ENCODE measurements at regions not wholly inside any gene's neighbourhood (a gene's known extent, or its start where the extent isn't known, plus 50 kb on each side); places are given as distances from the start of the nearest gene placed in this dataset.

- H3K4me3 ChIP-seq = no peak overlapping the region
- no peaks in the 10 kb centered on the region for H3K9me3 ChIP-seq (replicated peaks)
- peaks cover 12% of the 10 kb centered on the region for H3K27me3 ChIP-seq (ENCODE audit: low read depth)
- no peaks in the 10 kb centered on the region for H3K4me1 ChIP-seq
- H3K36me3 ChIP-seq = no peaks in the 10 kb centered on the region
- intact Hi-C loops (cut with micrococcal nuclease) = no loop called here
- DNase-seq = no peak
- no peak overlapping the region for H3K27ac ChIP-seq (replicated peaks)
- no peak for TF ChIP-seq CTCF (IDR thresholded peaks at IDR 0.05; ENCODE audit: borderline replicate concordance)
Measured at GRCh38 chr5:136511046-136511445, 145.7 kb upstream of the TRPC7 start.

GRCh38 chr5:136510481-136510880, 145.1 kb upstream of the TRPC7 start:
- H3K9me3 ChIP-seq (replicated peaks) = no peaks in the 10 kb centered on the region
- peaks cover 10% of the 10 kb centered on the region for H3K27me3 ChIP-seq (ENCODE audit: low read depth)
- no peaks in the 10 kb centered on the region for H3K36me3 ChIP-seq
- H3K27ac ChIP-seq (replicated peaks) = no peak overlapping the region
- intact Hi-C loops (cut with micrococcal nuclease) = no loop called here
- H3K4me3 ChIP-seq = no peak overlapping the region
- H3K4me1 ChIP-seq = no peaks in the 10 kb centered on the region
- no peak for DNase-seq
- no peak for TF ChIP-seq CTCF (IDR thresholded peaks at IDR 0.05; ENCODE audit: borderline replicate concordance)

GRCh38 chr5:136506131-136506530, 140.8 kb upstream of the TRPC7 start:
- intact Hi-C loops (cut with micrococcal nuclease) = no loop called here
- DNase-seq = no peak
- no peak for TF ChIP-seq CTCF (IDR thresholded peaks at IDR 0.05; ENCODE audit: borderline replicate concordance)

DNA sequence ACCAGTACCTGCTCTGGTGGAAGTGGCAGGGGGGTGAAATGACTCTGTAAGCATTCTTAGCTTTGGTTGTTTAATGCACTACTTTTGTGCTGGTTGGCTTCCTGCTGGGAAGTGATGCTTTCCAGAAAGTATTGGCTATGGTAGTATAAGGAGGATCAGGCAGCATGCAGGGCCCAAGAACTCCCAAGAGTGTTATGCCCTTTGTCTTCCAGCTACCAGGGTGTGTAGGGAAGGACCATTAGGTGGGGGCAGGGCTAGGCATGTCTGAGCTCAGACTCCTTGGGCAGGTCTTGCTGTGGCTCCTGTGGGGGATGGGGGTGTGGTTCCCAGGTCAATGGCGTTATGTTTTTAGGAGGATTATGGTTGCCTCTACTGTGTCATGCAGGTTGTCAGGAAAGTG, 135.8 kb upstream of the TRPC7 start:
- intact Hi-C loops (cut with micrococcal nuclease) = no loop called here
- H3K4me1 ChIP-seq = no peaks in the 10 kb centered on the region
- H3K9me3 ChIP-seq (replicated peaks) = peaks cover 31% of the 10 kb centered on the region
- no peak for DNase-seq
- H3K27me3 ChIP-seq (ENCODE audit: low read depth) = peaks cover 12% of the 10 kb centered on the region
- no peaks in the 10 kb centered on the region for H3K36me3 ChIP-seq
- H3K27ac ChIP-seq (replicated peaks) = no peak overlapping the region
- H3K4me3 ChIP-seq = no peak overlapping the region
- TF ChIP-seq CTCF (IDR thresholded peaks at IDR 0.05; ENCODE audit: borderline replicate concordance) = no peak

More at GRCh38 chr5:136506131-136506530, 140.8 kb upstream of the TRPC7 start:
- H3K4me3 ChIP-seq = no peak overlapping the region
- H3K9me3 ChIP-seq (replicated peaks) = no peaks in the 10 kb centered on the region
- H3K36me3 ChIP-seq = no peaks in the 10 kb centered on the region
- no peaks in the 10 kb centered on the region for H3K4me1 ChIP-seq
- peaks cover 18% of the 10 kb centered on the region for H3K27me3 ChIP-seq (ENCODE audit: low read depth)
- no peak overlapping the region for H3K27ac ChIP-seq (replicated peaks)

DNA sequence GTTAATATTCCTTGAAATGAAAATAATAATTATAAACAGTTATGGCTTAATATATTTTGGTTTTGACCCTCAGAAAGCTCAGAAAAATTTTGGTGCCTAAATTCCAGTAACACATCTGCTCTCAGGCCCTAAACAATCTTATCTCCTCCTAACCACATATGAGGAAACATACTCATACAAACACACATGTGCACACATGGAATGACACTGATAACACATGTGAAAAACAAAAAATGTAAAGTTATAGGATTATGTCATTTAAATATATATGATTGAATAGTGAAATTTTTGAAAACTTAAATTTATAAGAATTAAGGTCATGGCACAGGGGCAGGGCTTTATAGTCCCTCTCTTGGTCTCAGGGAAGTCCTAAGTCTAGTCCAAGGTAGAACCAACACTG, 127.2 kb upstream of the TRPC7 start:
- no peak overlapping the region for H3K4me3 ChIP-seq
- no peaks in the 10 kb centered on the region for H3K36me3 ChIP-seq
- H3K4me1 ChIP-seq = no peaks in the 10 kb centered on the region
- H3K27ac ChIP-seq (replicated peaks) = no peak overlapping the region
- H3K9me3 ChIP-seq (replicated peaks) = peaks cover 24% of the 10 kb centered on the region
- no peak for TF ChIP-seq CTCF (IDR thresholded peaks at IDR 0.05; ENCODE audit: borderline replicate concordance)
- no peaks in the 10 kb centered on the region for H3K27me3 ChIP-seq (ENCODE audit: low read depth)
- intact Hi-C loops (cut with micrococcal nuclease) = no loop called here
- DNase-seq = no peak

GRCh38 chr5:136491806-136492205, 126.5 kb upstream of the TRPC7 start:
- peaks cover 22% of the 10 kb centered on the region for H3K9me3 ChIP-seq (replicated peaks)
- H3K4me3 ChIP-seq = no peak overlapping the region
- DNase-seq = no peak
- intact Hi-C loops (cut with micrococcal nuclease) = no loop called here
- H3K36me3 ChIP-seq = no peaks in the 10 kb centered on the region
- H3K4me1 ChIP-seq = no peaks in the 10 kb centered on the region
- no peak overlapping the region for H3K27ac ChIP-seq (replicated peaks)
- H3K27me3 ChIP-seq (ENCODE audit: low read depth) = no peaks in the 10 kb centered on the region
- no peak for TF ChIP-seq CTCF (IDR thresholded peaks at IDR 0.05; ENCODE audit: borderline replicate concordance)
